Upper lobe of left lung (tissue), 6 donors: ENCODE measurements at regions not wholly inside any gene's neighbourhood (a gene's known extent, or its start where the extent isn't known, plus 50 kb on each side); places are given as distances from the start of the nearest gene placed in this dataset.

Experiments
- ATAC-seq, 2 donors: fragments of 200-7000 bp; cut with Tn5 transposase; one replicate each; pipeline ENCODE4 v1.9.1; 2022; ENCODE audit warnings: mild to moderate bottlenecking in 2 of 2, moderate library complexity in 2 of 2; ENCODE audit not compliant: low FRiP score in 2 of 2
- DNase-seq, 2 donors: peaks; one replicate each; pipeline ENCODE4 v3.0.0-alpha.2; 2019 to 2020
- H3K27ac ChIP-seq, 4 donors: fragments of 200-600 bp; sonication (generic); one replicate each; pipeline ENCODE4 v1.5.1; 2016 to 2019
- H3K27me3 ChIP-seq, 4 donors: fragments of 200-600 bp; sonication (generic); one replicate each; pipeline ENCODE4 v1.5.1; 2017 to 2019
- H3K36me3 ChIP-seq, 4 donors: fragments of 200-600 bp; sonication (generic); one replicate each; pipeline ENCODE4 v1.5.1; 2016 to 2019
- H3K4me1 ChIP-seq, 4 donors: fragments of 200-600 bp; sonication (generic); one replicate each; pipeline ENCODE4 v1.5.1; 2018 to 2019
- H3K4me3 ChIP-seq, 4 donors: fragments of 200-600 bp; sonication (generic); one replicate each; pipeline ENCODE4 v1.5.1; 2017 to 2019; ENCODE audit warnings: mild to moderate bottlenecking in 2 of 4, moderate library complexity in 1 of 4
- H3K9me3 ChIP-seq, 4 donors: fragments of 200-600 bp; sonication (generic); one replicate each; pipeline ENCODE4 v1.5.1; 2018 to 2019
- CTCF ChIP-seq, 6 experiments: fragments of 450-650 bp in 4 of 6; fragments of 200-600 bp in 2 of 6; sonication (generic) in 2 of 6; IDR thresholded peaks; one replicate each; pipeline ENCODE4 v1.5.1; 2016 to 2019; ENCODE audit warnings: antibody characterized with exemption in 6 of 6
- EP300 ChIP-seq, 4 donors: sonication (generic); formaldehyde crosslinking; IDR thresholded peaks; one replicate each; pipeline ENCODE4 v1.5.1; 2017; ENCODE audit warnings: antibody characterized with exemption in 4 of 4, control low read depth in 2 of 4
- POLR2A ChIP-seq, 4 donors: fragments of 450-650 bp; IDR thresholded peaks; one replicate each; pipeline ENCODE4 v1.5.1; 2016 to 2017; ENCODE audit warnings: antibody characterized with exemption in 4 of 4, mild to moderate bottlenecking in 2 of 4
- POLR2AphosphoS5 ChIP-seq, 2 donors: sonication (generic); formaldehyde crosslinking; IDR thresholded peaks; one replicate each; pipeline ENCODE4 v1.5.1; 2017; ENCODE audit warnings: antibody characterized with exemption in 2 of 2
- WGBS, 2 donors: methylation state at CpG; one replicate each; pipeline ENCODE4 v1.1.5; 2017 to 2018; 5-methylcytosine and 5-hydroxymethylcytosine counted together
- donor health status: DM: no; HTN: no; CAD: no; lungs with moderate emphysema.
- donor health status: DM: no; HTN: yes; CAD: no; lungs with severe emphysema.

- Histone ChIP-seq H3K27ac (no peak overlapping the region), H3K36me3 (no peaks in the 10 kb centered on the region), H3K4me1 (no peaks in the 10 kb centered on the region), H3K9me3 (no peaks in the 10 kb centered on the region), H3K27me3 (no peaks in the 10 kb centered on the region), H3K4me3 (no peak overlapping the region)
- WGBS, 2 donors, result 21 to 47% methylated on average over 1 of the region's 1 CpG
- TF ChIP-seq CTCF (IDR thresholded peaks at IDR 0.05) (no peak), EP300 (IDR thresholded peaks at IDR 0.05) (no peak), POLR2A (IDR thresholded peaks at IDR 0.05) (no peak), POLR2AphosphoS5 (IDR thresholded peaks at IDR 0.05) (no peak)
- DNase-seq, result no peak
- ATAC-seq, result no peak
These were observed 243.8 kb upstream of the WWC1 start for GRCh38 chr5:168047669-168048111.

- Histone ChIP-seq H3K36me3 (no peaks in the 10 kb centered on the region), H3K27me3 (no peaks in the 10 kb centered on the region), H3K9me3 (no peaks in the 10 kb centered on the region), H3K27ac (no peak overlapping the region), H3K4me1 (peaks cover 0 to 2% (median 0%) of the 10 kb centered on the region in 4 donors), H3K4me3 (no peak overlapping the region)
- ATAC-seq, result no peak
- TF ChIP-seq CTCF (IDR thresholded peaks at IDR 0.05) (no peak), POLR2A (IDR thresholded peaks at IDR 0.05) (no peak), POLR2AphosphoS5 (IDR thresholded peaks at IDR 0.05) (no peak), EP300 (IDR thresholded peaks at IDR 0.05) (no peak)
- 81 to 86% methylated on average over 1 of the region's 1 CpG for WGBS, 2 donors
- no peak for DNase-seq
These were observed 243.0 kb upstream of the WWC1 start for GRCh38 chr5:168048486-168048885.

GRCh38 chr5:168052686-168053085, 238.8 kb upstream of the WWC1 start:
- no peaks in the 10 kb centered on the region for H3K36me3 ChIP-seq
- no peaks in the 10 kb centered on the region for H3K9me3 ChIP-seq
- 72 to 78% methylated on average over 4 of the region's 4 CpGs for WGBS, 2 donors
- no peak overlapping the region for H3K4me3 ChIP-seq
- no peak overlapping the region for H3K27ac ChIP-seq
- TF ChIP-seq POLR2AphosphoS5 (IDR thresholded peaks at IDR 0.05), result no peak
- no peak for TF ChIP-seq EP300 (IDR thresholded peaks at IDR 0.05)
- TF ChIP-seq POLR2A (IDR thresholded peaks at IDR 0.05), result no peak
- TF ChIP-seq CTCF (IDR thresholded peaks at IDR 0.05), result no peak
- ATAC-seq (no peak), DNase-seq (no peak)
- peaks cover 0 to 6% (median 0%) of the 10 kb centered on the region in 4 donors for H3K4me1 ChIP-seq
- no peaks in the 10 kb centered on the region for H3K27me3 ChIP-seq

GRCh38 chr5:168054091-168054490, 237.4 kb upstream of the WWC1 start:
- Histone ChIP-seq H3K27me3 (no peaks in the 10 kb centered on the region), H3K4me3 (no peak overlapping the region), H3K9me3 (no peaks in the 10 kb centered on the region), H3K4me1 (peaks cover 0 to 6% (median 0%) of the 10 kb centered on the region in 4 donors), H3K36me3 (no peaks in the 10 kb centered on the region), H3K27ac (no peak overlapping the region)
- 57 to 60% methylated on average over 2 of the region's 2 CpGs for WGBS, 2 donors
- no peak for ATAC-seq
- no peak for TF ChIP-seq POLR2AphosphoS5 (IDR thresholded peaks at IDR 0.05)
- TF ChIP-seq EP300 (IDR thresholded peaks at IDR 0.05), result no peak
- TF ChIP-seq CTCF (IDR thresholded peaks at IDR 0.05), result no peak
- TF ChIP-seq POLR2A (IDR thresholded peaks at IDR 0.05), result no peak
- DNase-seq, result no peak

GRCh38 chr5:168055141-168055683, 236.2 kb upstream of the WWC1 start:
- H3K27ac ChIP-seq, result no peak overlapping the region
- no peaks in the 10 kb centered on the region for H3K36me3 ChIP-seq
- TF ChIP-seq CTCF (IDR thresholded peaks at IDR 0.05) (no peak), EP300 (IDR thresholded peaks at IDR 0.05) (no peak), POLR2AphosphoS5 (IDR thresholded peaks at IDR 0.05) (no peak), POLR2A (IDR thresholded peaks at IDR 0.05) (no peak)
- ATAC-seq, result no peak
- no peak overlapping the region for H3K4me3 ChIP-seq
- H3K27me3 ChIP-seq, result no peaks in the 10 kb centered on the region
- no peak for DNase-seq
- 63 to 65% methylated on average over 3 of the region's 3 CpGs for WGBS, 2 donors
- H3K4me1 ChIP-seq, result peaks cover 0 to 6% (median 0%) of the 10 kb centered on the region in 4 donors
- H3K9me3 ChIP-seq, result no peaks in the 10 kb centered on the region
